Trophoblast cell (in vitro differentiated cells and primary cell): ENCODE measurements at regions not wholly inside any gene's neighbourhood (a gene's known extent, or its start where the extent isn't known, plus 50 kb on each side); places are given as distances from the start of the nearest gene placed in this dataset.

ENCODE experiments used
- DNase-seq, 2 donors: peaks; one replicate each; pipeline ENCODE4 v3.0.0-alpha.2; 2016
- H2AFZ ChIP-seq: 2 replicates; pipeline ENCODE4 v1.6.1; 2013; ENCODE audit warnings: low read length, moderate library complexity, mild to moderate bottlenecking; ENCODE audit not compliant: insufficient read depth, poor library complexity
- H2AK5ac ChIP-seq: 2 replicates; pipeline ENCODE4 v1.6.1; 2013; ENCODE audit warnings: mild to moderate bottlenecking, low read length
- H2BK120ac ChIP-seq: 2 replicates; pipeline ENCODE4 v1.6.1; 2013; ENCODE audit warnings: low read length, mild to moderate bottlenecking, moderate library complexity; ENCODE audit not compliant: insufficient read depth, poor library complexity
- H2BK12ac ChIP-seq: 2 replicates; pipeline ENCODE4 v1.6.1; 2013; ENCODE audit warnings: mild to moderate bottlenecking, low read length, moderate library complexity
- H2BK5ac ChIP-seq: 2 replicates; pipeline ENCODE4 v1.6.1; 2013; ENCODE audit warnings: low read length, low read depth, moderate library complexity, mild to moderate bottlenecking; ENCODE audit not compliant: poor library complexity
- H3K14ac ChIP-seq: 2 replicates; pipeline ENCODE4 v1.6.1; 2013; ENCODE audit warnings: mild to moderate bottlenecking, low read length
- H3K18ac ChIP-seq: 2 replicates; pipeline ENCODE4 v1.6.1; 2013; ENCODE audit warnings: mild to moderate bottlenecking, low read length
- H3K23ac ChIP-seq: 2 replicates; pipeline ENCODE4 v1.6.1; 2013; ENCODE audit warnings: low read length
- H3K27ac ChIP-seq: 2 replicates; pipeline ENCODE4 v1.5.1; 2013; ENCODE audit warnings: low read depth, mild to moderate bottlenecking, inconsistent platforms, low read length, moderate library complexity
- H3K27me3 ChIP-seq: 2 replicates; pipeline ENCODE4 v1.6.1; 2013; ENCODE audit warnings: inconsistent platforms, mild to moderate bottlenecking, low read length, moderate library complexity; ENCODE audit not compliant: insufficient read depth
- H3K36me3 ChIP-seq, 2 experiments: 1 replicate in 1 of 2; 2 replicates in 1 of 2; pipeline ENCODE4 v1.6.1; 2013; ENCODE audit warnings: low read length in 2 of 2, mild to moderate bottlenecking in 2 of 2, moderate library complexity in 1 of 2; ENCODE audit not compliant: insufficient read depth in 2 of 2, control insufficient read depth in 1 of 2
- H3K4ac ChIP-seq: 2 replicates; pipeline ENCODE4 v1.6.1; 2013; ENCODE audit warnings: low read depth, mild to moderate bottlenecking, low read length, moderate library complexity
- H3K4me1 ChIP-seq, 2 experiments: 1 replicate in 1 of 2; 2 replicates in 1 of 2; pipeline ENCODE4 v1.6.1; 2013; ENCODE audit warnings: low read length in 2 of 2, mild to moderate bottlenecking in 2 of 2, moderate library complexity in 1 of 2; ENCODE audit not compliant: insufficient read depth in 2 of 2, control insufficient read depth in 1 of 2
- H3K4me2 ChIP-seq: 2 replicates; pipeline ENCODE4 v1.6.1; 2013; ENCODE audit warnings: inconsistent platforms, mild to moderate bottlenecking, low read length, moderate library complexity
- H3K4me3 ChIP-seq: 2 replicates; pipeline ENCODE4 v1.5.1; 2013; ENCODE audit warnings: mild to moderate bottlenecking, low read depth, low read length, inconsistent platforms
- H3K79me1 ChIP-seq: one replicate; pipeline ENCODE4 v1.6.1; 2013; ENCODE audit warnings: low read length
- H3K79me2 ChIP-seq: 2 replicates; pipeline ENCODE4 v1.6.1; 2013; ENCODE audit warnings: low read length, mild to moderate bottlenecking; ENCODE audit not compliant: control insufficient read depth, insufficient read depth, poor library complexity
- H3K9ac ChIP-seq: 2 replicates; pipeline ENCODE4 v1.6.1; 2013; ENCODE audit warnings: mild to moderate bottlenecking, low read length
- H3K9me3 ChIP-seq: 2 replicates; pipeline ENCODE4 v1.6.1; 2013; ENCODE audit warnings: low read depth, mild to moderate bottlenecking, control low read depth, inconsistent platforms, low read length; ENCODE audit not compliant: insufficient read depth
- H4K12ac ChIP-seq: 2 replicates; pipeline ENCODE4 v1.6.1; 2013; ENCODE audit warnings: low read depth, mild to moderate bottlenecking, low read length, moderate library complexity
- H4K8ac ChIP-seq: 2 replicates; pipeline ENCODE4 v1.6.1; 2013; ENCODE audit warnings: low read depth, mild to moderate bottlenecking, low read length, moderate library complexity
- H4K91ac ChIP-seq: one replicate; pipeline ENCODE4 v1.6.1; 2013; ENCODE audit warnings: low read depth, mild to moderate bottlenecking, low read length, moderate library complexity
- WGBS: extraction: QIAGEN DNeasy Blood & Tissue Kit; methylation state at CpG from one replicate; pipeline ENCODE4 v1.1.7; 2013; ENCODE audit warnings: missing lambda C conversion rate; ENCODE audit not compliant: insufficient read length, insufficient coverage; ENCODE audit errors: extremely low coverage; 5-methylcytosine and 5-hydroxymethylcytosine counted together

DNA sequence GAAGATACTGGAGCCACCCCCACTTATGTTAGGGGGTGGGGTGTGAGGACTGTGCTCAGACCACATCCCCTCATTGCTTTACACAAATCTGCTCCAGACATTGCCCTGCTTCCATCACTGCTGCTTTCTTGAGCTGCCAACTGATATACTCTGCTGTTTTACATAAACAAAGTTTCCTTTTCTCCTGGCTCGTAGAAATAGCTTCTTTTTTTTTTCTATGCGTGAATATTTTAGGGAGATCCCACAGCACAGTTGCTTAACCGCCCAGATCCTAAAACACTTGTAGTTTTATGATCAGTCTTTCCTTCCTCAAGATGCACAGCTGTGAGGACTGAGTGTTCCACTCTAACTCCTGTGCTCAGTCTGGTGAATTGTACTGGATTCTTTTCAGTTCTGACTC lies 768.4 kb downstream of the PCDH18 start:
- no peak overlapping the region for H3K23ac ChIP-seq
- H4K8ac ChIP-seq = no peak overlapping the region
- no peak overlapping the region for H4K12ac ChIP-seq
- no peaks in the 10 kb centered on the region for H3K27me3 ChIP-seq
- no CpG with 5 or more reads among the region's 3 CpGs for WGBS
- no peak overlapping the region for H2BK12ac ChIP-seq
- no peak overlapping the region for H3K4me2 ChIP-seq
- H2AK5ac ChIP-seq = no peak overlapping the region
- no peak overlapping the region for H2BK120ac ChIP-seq
- H3K18ac ChIP-seq = no peak overlapping the region
- no peak overlapping the region for H2BK5ac ChIP-seq
- H3K4me1 ChIP-seq = no peaks in the 10 kb centered on the region
- H3K4me3 ChIP-seq = no peak overlapping the region
- no peak overlapping the region for H2AFZ ChIP-seq
- H3K79me1 ChIP-seq = no peaks in the 10 kb centered on the region
- no peaks in the 10 kb centered on the region for H3K79me2 ChIP-seq
- H3K36me3 ChIP-seq = no peaks in the 10 kb centered on the region
- no peak overlapping the region for H3K14ac ChIP-seq
- H4K91ac ChIP-seq = no peak overlapping the region
- DNase-seq = no peak
- no peak overlapping the region for H3K9ac ChIP-seq
- H3K27ac ChIP-seq = no peak overlapping the region
- H3K9me3 ChIP-seq = no peaks in the 10 kb centered on the region
- H3K4ac ChIP-seq = no peak overlapping the region

DNA sequence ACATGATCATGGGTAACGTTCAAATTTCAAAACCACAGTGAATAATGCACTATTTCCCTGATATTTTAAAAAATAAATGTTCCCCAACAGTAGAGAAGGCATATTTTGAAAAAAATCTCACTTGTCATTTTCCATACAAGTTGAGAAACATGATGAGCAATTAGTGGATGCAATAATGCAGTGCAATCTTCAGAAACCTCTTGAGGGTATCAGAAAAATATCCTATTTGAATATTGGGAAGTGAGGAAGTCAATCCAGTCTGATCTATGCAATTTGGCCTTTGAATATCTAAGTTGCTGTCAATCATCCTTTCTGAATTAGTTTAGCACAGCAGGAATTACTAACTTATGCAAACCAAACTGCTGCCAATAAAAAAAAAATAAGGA lies 776.8 kb downstream of the PCDH18 start:
- Histone ChIP-seq H3K4me3 (no peak overlapping the region), H3K79me2 (no peaks in the 10 kb centered on the region), H2BK5ac (no peak overlapping the region), H3K27me3 (no peaks in the 10 kb centered on the region), H4K8ac (no peak overlapping the region), H4K91ac (no peak overlapping the region), H2AK5ac (no peak overlapping the region), H3K36me3 (no peaks in the 10 kb centered on the region), H3K4me2 (no peak overlapping the region), H3K14ac (no peak overlapping the region), H3K79me1 (no peaks in the 10 kb centered on the region), H2BK12ac (no peak overlapping the region), H3K27ac (no peak overlapping the region), H3K4ac (no peak overlapping the region), H3K9me3 (no peaks in the 10 kb centered on the region), H3K18ac (no peak overlapping the region), H2AFZ (no peak overlapping the region), H3K23ac (no peak overlapping the region), H3K4me1 (no peaks in the 10 kb centered on the region), H2BK120ac (no peak overlapping the region), H3K9ac (no peak overlapping the region), H4K12ac (no peak overlapping the region)
- WGBS = no CpG with 5 or more reads among the region's 1 CpG
- DNase-seq = no peak

DNA sequence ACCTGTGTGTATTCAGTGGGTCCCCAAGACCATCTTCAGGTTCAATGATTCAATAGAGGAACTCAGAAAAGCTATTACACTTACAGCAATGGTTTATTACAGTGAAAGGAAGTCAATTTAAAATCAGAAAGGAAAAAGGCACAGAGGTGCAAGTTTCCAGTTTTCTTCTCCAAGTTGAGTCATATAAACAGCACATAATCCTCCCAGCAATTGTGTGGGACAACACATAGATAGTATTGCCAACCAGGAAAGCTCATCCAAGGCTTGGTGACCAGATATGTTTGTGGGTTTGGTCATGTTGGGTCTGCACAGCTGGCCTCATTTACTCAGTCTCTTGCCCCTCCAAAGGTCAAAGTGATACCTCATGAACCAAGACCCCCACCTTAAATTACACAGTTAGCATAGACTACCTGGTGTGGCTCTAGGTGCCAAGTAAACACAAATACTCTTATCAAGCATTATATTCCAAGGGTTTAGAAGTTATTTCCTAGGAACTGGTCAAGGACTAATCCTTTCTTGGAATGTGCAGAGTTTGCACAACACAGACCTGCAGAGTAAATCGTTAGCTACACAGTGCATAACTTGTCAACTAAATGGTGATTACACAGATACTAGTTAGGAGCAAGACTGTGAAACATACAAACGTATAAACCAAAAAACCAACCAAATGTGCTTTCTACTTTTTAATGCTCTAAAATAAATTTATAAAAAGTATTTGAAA lies 777.3 kb downstream of the PCDH18 start:
- H4K12ac ChIP-seq = no peak overlapping the region
- H3K18ac ChIP-seq = no peak overlapping the region
- no peak overlapping the region for H3K4ac ChIP-seq
- H3K79me1 ChIP-seq = no peaks in the 10 kb centered on the region
- H2BK120ac ChIP-seq = no peak overlapping the region
- no peaks in the 10 kb centered on the region for H3K36me3 ChIP-seq
- DNase-seq = no peak
- no peaks in the 10 kb centered on the region for H3K27me3 ChIP-seq
- no peaks in the 10 kb centered on the region for H3K79me2 ChIP-seq
- H2BK12ac ChIP-seq = no peak overlapping the region
- no peaks in the 10 kb centered on the region for H3K9me3 ChIP-seq
- no peak overlapping the region for H3K27ac ChIP-seq
- no peaks in the 10 kb centered on the region for H3K4me1 ChIP-seq
- no peak overlapping the region for H3K14ac ChIP-seq
- H4K8ac ChIP-seq = no peak overlapping the region
- no peak overlapping the region for H2AK5ac ChIP-seq
- no peak overlapping the region for H3K23ac ChIP-seq
- no peak overlapping the region for H4K91ac ChIP-seq
- no peak overlapping the region for H2AFZ ChIP-seq
- no CpG with 5 or more reads among the region's 2 CpGs for WGBS
- H3K4me2 ChIP-seq = no peak overlapping the region
- H2BK5ac ChIP-seq = no peak overlapping the region
- no peak overlapping the region for H3K9ac ChIP-seq
- H3K4me3 ChIP-seq = no peak overlapping the region

DNA sequence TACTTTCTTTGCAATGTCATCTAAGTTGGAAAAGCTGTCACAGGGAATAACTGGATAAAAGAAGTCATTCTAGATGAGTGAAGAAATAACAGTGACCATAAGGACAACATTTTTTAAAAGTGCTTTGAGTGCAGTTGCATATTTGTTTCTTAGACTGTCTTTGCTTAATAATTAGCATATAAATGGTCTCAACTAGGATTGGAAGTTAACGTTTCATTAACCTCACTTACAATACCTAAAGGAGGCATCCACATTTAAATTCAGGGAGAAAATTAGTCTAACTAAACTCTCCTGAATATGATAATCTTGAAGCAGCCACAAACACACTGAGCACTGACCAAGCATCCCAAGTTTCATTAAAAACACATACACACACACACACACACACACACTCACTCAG lies 780.7 kb downstream of the PCDH18 start:
- Histone ChIP-seq H2BK5ac (no peak overlapping the region), H3K14ac (no peak overlapping the region), H3K23ac (no peak overlapping the region), H3K4me3 (no peak overlapping the region), H3K9ac (no peak overlapping the region), H2AFZ (no peak overlapping the region), H2AK5ac (no peak overlapping the region), H4K8ac (no peak overlapping the region), H3K27ac (no peak overlapping the region), H4K12ac (no peak overlapping the region), H3K4ac (no peak overlapping the region), H3K9me3 (peaks cover 2% of the 10 kb centered on the region), H4K91ac (no peak overlapping the region), H3K18ac (no peak overlapping the region), H3K4me2 (no peak overlapping the region), H3K4me1 (no peaks in the 10 kb centered on the region), H2BK12ac (no peak overlapping the region), H3K27me3 (no peaks in the 10 kb centered on the region), H3K36me3 (peaks cover 0 to 2% of the 10 kb centered on the region in 2 experiments), H3K79me1 (no peaks in the 10 kb centered on the region), H3K79me2 (no peaks in the 10 kb centered on the region), H2BK120ac (no peak overlapping the region)
- WGBS = no CpG with 5 or more reads among the region's 1 CpG
- DNase-seq = no peak
